D721Med (cell line): ENCODE measurements at regions not wholly inside any gene's neighbourhood (a gene's known extent, or its start where the extent isn't known, plus 50 kb on each side); places are given as distances from the start of the nearest gene placed in this dataset.

ENCODE experiments used
- DNase-seq: peaks from one replicate; pipeline ENCODE4 v3.0.0; 2011; ENCODE audit warnings: low spot score; ENCODE audit not compliant: insufficient read length
- FAIRE-seq: peaks from 2 replicates; lab custom pipeline; 2011; peaks lifted over from hg19 to GRCh38; lab: Jason Lieb, UNC
- TF ChIP-seq, protein P1 (sequence below): IDR thresholded peaks from 2 replicates; pipeline ENCODE4 v1.5.1; 2012; ENCODE audit warnings: mild to moderate bottlenecking, control low read depth; ENCODE audit not compliant: insufficient read depth; ENCODE audit errors: missing control alignments

DNA sequence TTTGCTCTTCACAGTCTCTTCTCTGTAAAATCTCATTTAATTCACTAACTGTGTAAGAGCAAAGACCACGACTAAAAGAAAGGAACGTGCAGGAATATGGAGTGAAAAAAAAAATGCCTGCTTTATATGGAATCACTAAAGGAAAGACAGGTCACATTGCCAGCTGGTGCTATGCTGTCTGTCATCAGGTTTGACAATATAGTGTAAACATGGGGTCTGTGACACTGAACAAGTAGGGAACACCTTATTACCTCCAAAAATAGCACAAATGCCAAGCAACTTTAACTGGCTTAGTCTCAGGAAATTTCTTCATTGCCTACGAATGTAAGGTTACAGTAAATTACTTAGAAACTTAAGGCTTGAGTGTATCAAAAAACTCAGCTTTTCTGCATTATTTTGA, 364.5 kb upstream of the LINC00305 start:
- no peak for DNase-seq
- FAIRE-seq: no peak
- TF ChIP-seq, protein P1, sequence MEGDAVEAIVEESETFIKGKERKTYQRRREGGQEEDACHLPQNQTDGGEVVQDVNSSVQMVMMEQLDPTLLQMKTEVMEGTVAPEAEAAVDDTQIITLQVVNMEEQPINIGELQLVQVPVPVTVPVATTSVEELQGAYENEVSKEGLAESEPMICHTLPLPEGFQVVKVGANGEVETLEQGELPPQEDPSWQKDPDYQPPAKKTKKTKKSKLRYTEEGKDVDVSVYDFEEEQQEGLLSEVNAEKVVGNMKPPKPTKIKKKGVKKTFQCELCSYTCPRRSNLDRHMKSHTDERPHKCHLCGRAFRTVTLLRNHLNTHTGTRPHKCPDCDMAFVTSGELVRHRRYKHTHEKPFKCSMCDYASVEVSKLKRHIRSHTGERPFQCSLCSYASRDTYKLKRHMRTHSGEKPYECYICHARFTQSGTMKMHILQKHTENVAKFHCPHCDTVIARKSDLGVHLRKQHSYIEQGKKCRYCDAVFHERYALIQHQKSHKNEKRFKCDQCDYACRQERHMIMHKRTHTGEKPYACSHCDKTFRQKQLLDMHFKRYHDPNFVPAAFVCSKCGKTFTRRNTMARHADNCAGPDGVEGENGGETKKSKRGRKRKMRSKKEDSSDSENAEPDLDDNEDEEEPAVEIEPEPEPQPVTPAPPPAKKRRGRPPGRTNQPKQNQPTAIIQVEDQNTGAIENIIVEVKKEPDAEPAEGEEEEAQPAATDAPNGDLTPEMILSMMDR: no peak

DNA sequence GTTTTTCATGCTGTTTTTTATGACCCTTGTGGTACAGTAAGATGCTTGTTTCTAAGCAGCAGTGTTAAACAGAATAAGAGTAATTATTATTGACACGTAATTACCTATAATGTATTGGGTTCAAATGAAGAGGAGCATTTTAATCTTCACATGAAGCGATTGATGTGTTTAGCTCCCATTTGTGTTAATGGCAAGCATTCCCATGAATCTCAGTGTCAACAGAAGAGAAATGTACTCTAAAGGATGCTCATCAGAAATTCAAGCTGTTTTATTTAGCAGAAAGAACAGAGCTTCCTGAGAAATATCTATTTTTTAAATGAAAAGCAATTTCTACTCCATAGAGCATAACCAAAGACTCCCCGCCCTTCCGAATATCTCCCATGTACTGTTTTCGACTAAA, 341.3 kb upstream of the LINC00305 start:
- DNase-seq: no peak
- FAIRE-seq: peak; percentile 100
- TF ChIP-seq, protein P1: no peak

DNA sequence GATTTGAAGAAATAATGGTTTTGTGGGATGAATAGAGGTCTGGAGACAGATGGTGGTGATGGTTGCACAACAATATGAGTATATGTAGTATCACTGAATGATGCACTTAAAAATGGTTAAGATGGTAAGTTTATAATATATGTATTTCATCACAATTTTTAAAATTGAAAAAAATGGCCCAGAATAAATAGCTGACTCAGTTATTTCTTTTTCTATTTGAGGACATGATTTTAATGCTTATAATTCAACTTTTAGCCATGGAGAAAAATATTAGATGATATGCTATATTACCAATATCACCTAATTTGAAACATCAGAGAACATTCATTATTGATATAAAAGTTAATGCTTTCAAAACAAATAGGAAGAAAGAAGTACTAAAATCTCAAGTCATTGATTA, 339.8 kb upstream of the LINC00305 start:
- TF ChIP-seq, protein P1: no peak
- FAIRE-seq (no peak), DNase-seq (no peak)

DNA sequence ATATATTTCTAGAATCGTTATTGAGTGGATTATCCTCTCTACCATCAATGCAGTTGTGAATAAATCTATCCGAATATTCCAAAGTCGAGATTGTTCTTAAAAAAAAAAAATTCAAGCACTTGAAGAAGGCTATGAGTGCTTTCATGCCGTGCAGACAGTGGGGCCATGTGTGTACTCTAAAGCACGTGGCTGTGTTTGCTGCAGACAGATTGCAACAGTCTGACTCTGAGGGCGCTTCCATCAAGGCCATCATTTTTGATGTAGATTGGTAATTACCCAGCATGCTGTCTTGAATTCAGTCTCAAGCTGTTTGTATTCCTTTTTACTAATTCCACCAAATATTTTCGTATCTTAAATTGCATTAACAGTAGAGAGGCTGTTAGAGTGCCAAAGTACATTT, 325.9 kb upstream of the LINC00305 start:
- peak; percentile 70 for FAIRE-seq
- TF ChIP-seq, protein P1: no peak
- no peak for DNase-seq

DNA sequence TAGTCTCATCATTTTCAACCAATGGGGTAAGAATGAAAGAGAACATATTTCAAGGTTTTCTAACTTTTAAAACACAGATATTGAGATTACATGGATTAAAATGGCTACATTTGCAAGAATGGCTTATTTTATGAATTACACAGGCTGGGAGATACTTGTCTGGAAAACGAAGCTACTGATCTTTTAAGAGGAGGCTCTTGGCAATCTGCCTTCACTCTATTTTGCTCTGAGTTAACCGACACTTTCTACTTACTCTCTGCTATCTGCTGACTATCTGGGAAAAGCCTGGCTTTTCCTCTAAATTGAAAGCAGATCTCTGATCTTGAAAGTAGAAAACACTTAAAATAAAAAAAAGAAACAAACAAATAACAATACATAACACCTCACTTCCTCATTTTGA, 325.4 kb upstream of the LINC00305 start:
- TF ChIP-seq, protein P1: no peak
- DNase-seq (no peak), FAIRE-seq (no peak)

DNA sequence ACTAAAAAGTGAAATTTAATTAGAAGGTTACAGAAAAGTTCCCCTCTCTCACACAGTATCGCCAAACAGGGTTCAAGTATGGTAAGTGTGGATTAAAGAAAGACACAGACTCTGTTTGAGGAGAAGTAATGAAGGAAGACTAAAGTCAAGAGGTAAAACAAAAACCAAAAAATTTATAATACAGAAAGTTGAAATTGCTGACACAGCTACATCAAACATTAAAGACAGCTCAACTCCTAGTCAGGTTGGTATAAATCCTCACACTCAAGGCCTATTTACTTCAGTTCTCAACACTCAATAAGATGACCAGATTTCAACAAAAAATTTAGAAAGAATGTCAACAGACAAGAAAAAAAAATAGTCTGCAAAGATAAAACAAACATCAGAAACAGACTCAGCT, 300.5 kb upstream of the LINC00305 start:
- DNase-seq (no peak), FAIRE-seq (peak; percentile 98)
- TF ChIP-seq, protein P1: no peak

DNA sequence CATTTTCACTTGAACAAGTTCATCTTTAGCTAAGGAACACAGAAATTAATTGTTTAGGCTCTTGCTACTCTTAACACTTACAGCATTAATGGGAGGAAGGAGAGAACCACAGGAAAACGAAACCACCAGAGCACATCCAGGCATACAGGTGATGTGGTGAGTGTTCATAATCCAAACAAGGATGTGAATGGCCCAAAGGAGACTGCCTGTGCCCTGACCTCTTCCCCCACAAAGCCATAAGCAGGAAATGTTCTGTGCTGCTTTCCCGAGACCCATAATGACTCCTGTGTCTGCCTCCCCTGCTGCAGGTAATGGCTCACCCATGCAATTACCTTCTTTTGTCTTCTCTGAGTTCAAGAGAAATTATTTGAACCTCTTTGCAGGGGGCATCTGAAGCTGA, 295.9 kb upstream of the LINC00305 start:
- FAIRE-seq: no peak
- no peak for DNase-seq
- TF ChIP-seq, protein P1: no peak
